Right atrium auricular region (tissue), 2 donors: ENCODE measurements at regions not wholly inside any gene's neighbourhood (a gene's known extent, or its start where the extent isn't known, plus 50 kb on each side); places are given as distances from the start of the nearest gene placed in this dataset.

Experiments
- DNase-seq: peaks from one replicate; pipeline ENCODE4 v3.0.0-alpha.2; 2019; ENCODE audit warnings: low spot score
- H3K27ac ChIP-seq, 2 donors: fragments of 200-600 bp; sonication (generic); 1 replicate in 1 of 2; 2 replicates in 1 of 2; pipeline ENCODE4 v1.5.1; 2016 to 2019
- H3K27me3 ChIP-seq, 2 donors: fragments of 200-600 bp; sonication (generic); one replicate each; pipeline versions ENCODE4 v1.5.1 to v1.6.0; 2017 to 2019
- H3K36me3 ChIP-seq: fragments of 200-600 bp; sonication (generic); one replicate; pipeline ENCODE4 v1.5.1; 2016
- H3K4me1 ChIP-seq, 2 donors: fragments of 200-600 bp; sonication (generic); one replicate each; pipeline versions ENCODE4 v1.5.1 to v1.6.0; 2017 to 2019
- H3K4me3 ChIP-seq, 2 donors: fragments of 200-600 bp; sonication (generic); 1 replicate in 1 of 2; 2 replicates in 1 of 2; pipeline ENCODE4 v1.5.1; 2017 to 2019; ENCODE audit warnings: mild to moderate bottlenecking in 1 of 2, moderate library complexity in 1 of 2
- H3K9me3 ChIP-seq, 2 donors: fragments of 200-600 bp; sonication (generic); one replicate each; pipeline ENCODE4 v1.5.1; 2019
- TF ChIP-seq, protein P1 (sequence below), 2 donors: fragments of 200-600 bp; sonication (generic); IDR thresholded peaks; one replicate each; pipeline ENCODE4 v1.5.1; 2019; ENCODE audit warnings: antibody characterized with exemption in 2 of 2

- H3K4me1 ChIP-seq, result no peaks in the 10 kb centered on the region
- no peaks in the 10 kb centered on the region for H3K27me3 ChIP-seq
- peaks cover 0 to 11% of the 10 kb centered on the region in 2 donors for H3K9me3 ChIP-seq
- H3K36me3 ChIP-seq, result no peaks in the 10 kb centered on the region
- no peak overlapping the region for H3K4me3 ChIP-seq
- no peak for DNase-seq
- TF ChIP-seq, protein P1, sequence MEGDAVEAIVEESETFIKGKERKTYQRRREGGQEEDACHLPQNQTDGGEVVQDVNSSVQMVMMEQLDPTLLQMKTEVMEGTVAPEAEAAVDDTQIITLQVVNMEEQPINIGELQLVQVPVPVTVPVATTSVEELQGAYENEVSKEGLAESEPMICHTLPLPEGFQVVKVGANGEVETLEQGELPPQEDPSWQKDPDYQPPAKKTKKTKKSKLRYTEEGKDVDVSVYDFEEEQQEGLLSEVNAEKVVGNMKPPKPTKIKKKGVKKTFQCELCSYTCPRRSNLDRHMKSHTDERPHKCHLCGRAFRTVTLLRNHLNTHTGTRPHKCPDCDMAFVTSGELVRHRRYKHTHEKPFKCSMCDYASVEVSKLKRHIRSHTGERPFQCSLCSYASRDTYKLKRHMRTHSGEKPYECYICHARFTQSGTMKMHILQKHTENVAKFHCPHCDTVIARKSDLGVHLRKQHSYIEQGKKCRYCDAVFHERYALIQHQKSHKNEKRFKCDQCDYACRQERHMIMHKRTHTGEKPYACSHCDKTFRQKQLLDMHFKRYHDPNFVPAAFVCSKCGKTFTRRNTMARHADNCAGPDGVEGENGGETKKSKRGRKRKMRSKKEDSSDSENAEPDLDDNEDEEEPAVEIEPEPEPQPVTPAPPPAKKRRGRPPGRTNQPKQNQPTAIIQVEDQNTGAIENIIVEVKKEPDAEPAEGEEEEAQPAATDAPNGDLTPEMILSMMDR (IDR thresholded peaks at IDR 0.05), result no peak
- H3K27ac ChIP-seq, result no peak overlapping the region
Measured at GRCh38 chr13:29991343-29991742, 140.9 kb upstream of the UBL3 start.

GRCh38 chr13:29987340-29987739 is 136.9 kb upstream of the UBL3 start:
- Histone ChIP-seq H3K27me3 (no peaks in the 10 kb centered on the region), H3K27ac (no peak overlapping the region), H3K4me1 (no peaks in the 10 kb centered on the region), H3K9me3 (peaks cover 0 to 11% of the 10 kb centered on the region in 2 donors), H3K4me3 (no peak overlapping the region), H3K36me3 (no peaks in the 10 kb centered on the region)
- TF ChIP-seq, protein P1 (IDR thresholded peaks at IDR 0.05), result no peak
- no peak for DNase-seq

DNA sequence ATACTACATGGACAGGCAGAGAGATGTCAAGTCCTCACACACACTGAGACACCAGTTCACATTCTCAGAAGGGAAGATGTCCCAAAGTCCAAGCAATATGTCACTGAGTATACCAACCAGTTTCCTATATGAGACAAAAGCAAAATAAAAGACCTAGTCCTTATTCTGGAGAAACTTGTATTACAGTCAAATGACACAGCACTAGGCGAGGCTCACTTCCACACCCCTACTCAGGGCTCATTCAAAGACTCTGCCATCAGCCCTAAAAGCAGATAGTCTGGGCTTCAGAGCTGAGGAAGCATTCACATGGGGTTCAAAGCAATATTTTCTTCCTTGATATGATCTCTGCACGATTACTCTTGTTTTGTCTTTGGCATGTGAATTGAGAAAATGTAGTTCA is 129.9 kb upstream of the UBL3 start:
- no peaks in the 10 kb centered on the region for H3K27me3 ChIP-seq
- DNase-seq, result no peak

DNA sequence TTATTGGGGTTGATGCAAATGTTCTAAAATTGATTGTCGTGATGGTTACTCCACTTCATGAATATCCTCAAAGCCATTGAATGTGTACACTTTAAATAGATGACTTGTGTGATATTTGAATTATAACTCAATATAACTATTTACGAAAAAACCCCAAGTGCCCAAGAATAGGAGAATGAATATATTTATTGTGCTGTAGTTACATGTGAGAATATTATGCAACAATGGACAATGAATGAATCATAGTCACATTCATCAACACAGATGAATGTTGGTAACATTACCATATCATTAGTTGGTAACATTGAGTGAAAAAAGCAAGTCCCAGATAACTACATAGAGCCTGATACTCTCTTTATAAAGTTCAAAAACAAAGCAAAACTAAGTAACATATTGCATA is 127.8 kb upstream of the UBL3 start:
- TF ChIP-seq, protein P1 (IDR thresholded peaks at IDR 0.05), result no peak
- no peaks in the 10 kb centered on the region for H3K4me1 ChIP-seq
- no peak for DNase-seq
- H3K4me3 ChIP-seq, result no peak overlapping the region
- no peaks in the 10 kb centered on the region for H3K36me3 ChIP-seq
- H3K27ac ChIP-seq, result no peak overlapping the region
- peaks cover 0 to 4% of the 10 kb centered on the region in 2 donors for H3K9me3 ChIP-seq
- H3K27me3 ChIP-seq, result no peaks in the 10 kb centered on the region

More for the DNA sequence above, 129.9 kb upstream of the UBL3 start:
- TF ChIP-seq, protein P1 (IDR thresholded peaks at IDR 0.05), result no peak
- H3K4me3 ChIP-seq, result no peak overlapping the region
- no peaks in the 10 kb centered on the region for H3K36me3 ChIP-seq
- no peaks in the 10 kb centered on the region for H3K4me1 ChIP-seq
- no peak overlapping the region for H3K27ac ChIP-seq
- peaks cover 0 to 4% of the 10 kb centered on the region in 2 donors for H3K9me3 ChIP-seq

- TF ChIP-seq, protein P1 (IDR thresholded peaks at IDR 0.05), result no peak
- no peak overlapping the region for H3K4me3 ChIP-seq
- H3K36me3 ChIP-seq, result no peaks in the 10 kb centered on the region
- no peak for DNase-seq
- H3K27me3 ChIP-seq, result no peaks in the 10 kb centered on the region
- H3K9me3 ChIP-seq, result peaks cover 0 to 4% of the 10 kb centered on the region in 2 donors
- H3K27ac ChIP-seq, result no peak overlapping the region
- no peaks in the 10 kb centered on the region for H3K4me1 ChIP-seq
Measured at GRCh38 chr13:29977476-29978120, 127.2 kb upstream of the UBL3 start.

- Histone ChIP-seq H3K4me1 (no peaks in the 10 kb centered on the region), H3K4me3 (no peak overlapping the region), H3K9me3 (peaks cover 0 to 4% of the 10 kb centered on the region in 2 donors), H3K27ac (no peak overlapping the region), H3K27me3 (no peaks in the 10 kb centered on the region), H3K36me3 (no peaks in the 10 kb centered on the region)
- TF ChIP-seq, protein P1 (IDR thresholded peaks at IDR 0.05), result no peak
- no peak for DNase-seq
Measured at GRCh38 chr13:29976535-29976934, 126.1 kb upstream of the UBL3 start.
